ENCODE measurements at regions not wholly inside any gene's neighbourhood (a gene's known extent, or its start where the extent isn't known, plus 50 kb on each side); places are given as distances from the start of the nearest gene placed in this dataset.

- Mint-ChIP-seq H3K27me3 (ENCODE audit: low read depth) (no peaks in the 10 kb centered on the region), H3K4me3 (no peak overlapping the region), H3K27ac (ENCODE audit: unreplicated experiment) (no peak overlapping the region), H3K9me3 (no peaks in the 10 kb centered on the region), H3K36me3 (ENCODE audit: low read depth) (no peaks in the 10 kb centered on the region), H3K4me1 (no peaks in the 10 kb centered on the region)
- DNase-seq (ENCODE audit: low read depth, low spot score) = no peak
- TF ChIP-seq CTCF (conservative IDR thresholded peaks at IDR 0.05) = no peak
These were observed 88.3 kb upstream of the CCDC112 start for GRCh38 chr5:115384587-115385375.

GRCh38 chr5:115382989-115383388, 86.5 kb upstream of the CCDC112 start:
- no peaks in the 10 kb centered on the region for H3K27me3 Mint-ChIP-seq (ENCODE audit: low read depth)

GRCh38 chr5:115381911-115382662, 85.6 kb upstream of the CCDC112 start:
- Mint-ChIP-seq H3K36me3 (ENCODE audit: low read depth) (no peaks in the 10 kb centered on the region), H3K4me1 (no peaks in the 10 kb centered on the region), H3K27ac (ENCODE audit: unreplicated experiment) (no peak overlapping the region), H3K4me3 (no peak overlapping the region), H3K27me3 (ENCODE audit: low read depth) (no peaks in the 10 kb centered on the region), H3K9me3 (no peaks in the 10 kb centered on the region)
- no peak for DNase-seq (ENCODE audit: low read depth, low spot score)
- TF ChIP-seq CTCF (conservative IDR thresholded peaks at IDR 0.05) = no peak

More at GRCh38 chr5:115382989-115383388, 86.5 kb upstream of the CCDC112 start:
- no peak overlapping the region for H3K4me3 Mint-ChIP-seq
- no peaks in the 10 kb centered on the region for H3K4me1 Mint-ChIP-seq
- no peak for DNase-seq (ENCODE audit: low read depth, low spot score)
- no peaks in the 10 kb centered on the region for H3K36me3 Mint-ChIP-seq (ENCODE audit: low read depth)
- H3K9me3 Mint-ChIP-seq = no peaks in the 10 kb centered on the region
- H3K27ac Mint-ChIP-seq (ENCODE audit: unreplicated experiment) = no peak overlapping the region
- no peak for TF ChIP-seq CTCF (conservative IDR thresholded peaks at IDR 0.05)

- H3K36me3 Mint-ChIP-seq (ENCODE audit: low read depth) = no peaks in the 10 kb centered on the region
- H3K4me3 Mint-ChIP-seq = no peak overlapping the region
- H3K4me1 Mint-ChIP-seq = no peaks in the 10 kb centered on the region
- DNase-seq (ENCODE audit: low read depth, low spot score) = no peak
- no peaks in the 10 kb centered on the region for H3K9me3 Mint-ChIP-seq
- no peak overlapping the region for H3K27ac Mint-ChIP-seq (ENCODE audit: unreplicated experiment)
- TF ChIP-seq CTCF (conservative IDR thresholded peaks at IDR 0.05) = no peak
- H3K27me3 Mint-ChIP-seq (ENCODE audit: low read depth) = no peaks in the 10 kb centered on the region
These were observed 83.3 kb upstream of the CCDC112 start for GRCh38 chr5:115379622-115380344.

- Mint-ChIP-seq H3K9me3 (no peaks in the 10 kb centered on the region), H3K27me3 (ENCODE audit: low read depth) (no peaks in the 10 kb centered on the region), H3K4me3 (no peak overlapping the region), H3K36me3 (ENCODE audit: low read depth) (no peaks in the 10 kb centered on the region), H3K27ac (ENCODE audit: unreplicated experiment) (no peak overlapping the region), H3K4me1 (no peaks in the 10 kb centered on the region)
- TF ChIP-seq CTCF (conservative IDR thresholded peaks at IDR 0.05) = no peak
- no peak for DNase-seq (ENCODE audit: low read depth, low spot score)
These were observed 82.3 kb upstream of the CCDC112 start for GRCh38 chr5:115378754-115379153.
